HG03097 (cell line): ENCODE measurements at regions not wholly inside any gene's neighbourhood (a gene's known extent, or its start where the extent isn't known, plus 50 kb on each side); places are given as distances from the start of the nearest gene placed in this dataset.
"Not testable (repeated sequence)": the region's sequence is repeated elsewhere in the genome, so short reads cannot be mapped to it uniquely, and the experiment has no call there.

Experiments used
- ATAC-seq: cut with Tn5 transposase; IDR thresholded peaks from one replicate; pipeline ENCODE4 v1.9.1; 2021; ENCODE audit not compliant: unreplicated experiment, low FRiP score

DNA sequence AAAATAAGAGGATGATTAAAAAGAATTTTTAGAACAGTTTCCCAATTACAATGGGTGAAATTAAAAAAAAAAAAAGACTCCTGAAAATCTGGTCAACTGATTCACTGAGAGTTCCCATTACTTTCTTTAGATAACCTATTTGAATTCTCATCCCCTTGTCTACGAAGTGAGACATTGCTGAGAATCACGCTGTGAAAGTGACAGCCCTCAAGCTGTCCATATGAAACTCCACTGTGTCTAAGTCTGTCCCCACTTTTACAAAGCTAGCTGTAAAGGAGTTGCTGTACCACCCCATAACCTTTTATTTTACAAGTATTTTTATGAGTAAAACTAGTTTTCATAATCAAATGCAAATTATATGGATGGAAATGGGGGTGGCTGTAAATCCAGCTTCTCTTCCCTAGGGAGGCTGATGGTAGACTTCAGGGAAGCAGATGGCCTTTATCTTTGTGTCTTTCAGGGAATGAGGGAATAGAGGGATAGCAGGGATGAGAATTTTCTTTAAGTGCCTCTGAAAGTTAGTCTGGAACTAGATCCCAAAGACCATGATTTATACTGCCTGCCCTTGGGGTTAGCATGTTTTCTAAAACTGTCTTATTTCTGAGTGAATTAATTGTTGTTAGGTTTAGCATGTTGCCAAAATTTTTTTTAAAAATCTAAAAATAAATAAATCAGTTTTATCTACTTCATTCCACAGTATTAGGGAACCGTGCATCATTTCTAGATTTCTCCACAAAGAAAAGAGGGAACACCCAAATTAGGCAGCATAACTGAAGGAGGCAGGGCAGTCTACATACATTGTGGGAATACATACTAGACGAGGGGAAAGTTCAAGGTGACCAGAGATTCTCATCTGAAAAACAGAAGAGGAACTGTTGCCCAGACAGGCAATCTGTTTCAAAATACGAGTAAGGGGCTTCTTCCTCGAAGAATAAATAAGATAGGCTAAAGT, 1219.1 kb downstream of the UQCRFS1 start:
- no peak for ATAC-seq

GRCh38 chr19:27986299-27986698, 1226.7 kb downstream of the UQCRFS1 start:
- ATAC-seq: no peak

DNA sequence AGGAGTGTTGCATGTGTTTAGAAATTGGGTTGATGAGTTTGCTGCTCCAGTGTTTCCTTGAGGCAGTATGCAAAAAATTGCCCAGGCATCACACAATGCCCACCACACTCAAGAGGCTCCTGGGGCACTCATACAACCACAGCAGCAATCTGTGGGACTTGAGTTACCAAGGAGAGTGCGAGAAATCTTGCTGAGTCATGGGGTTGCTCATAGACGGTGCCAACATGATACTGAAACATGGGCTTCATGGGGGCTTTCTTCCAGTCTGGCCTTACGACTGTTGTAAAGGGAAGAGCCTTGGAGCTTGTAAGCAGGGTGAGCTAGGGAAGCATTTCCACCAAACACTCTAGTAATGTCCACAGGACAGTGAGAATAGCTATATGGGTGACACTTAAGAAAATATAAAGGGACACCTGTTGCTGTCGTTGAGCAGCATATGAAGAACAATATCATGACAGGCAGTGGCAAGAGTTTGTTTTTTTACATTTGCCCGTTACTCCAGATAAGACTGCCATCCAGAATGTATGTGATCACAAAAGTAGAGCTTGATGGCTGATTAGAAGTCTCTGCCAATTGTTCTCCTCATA, 1237.4 kb downstream of the UQCRFS1 start:
- no peak for ATAC-seq

DNA sequence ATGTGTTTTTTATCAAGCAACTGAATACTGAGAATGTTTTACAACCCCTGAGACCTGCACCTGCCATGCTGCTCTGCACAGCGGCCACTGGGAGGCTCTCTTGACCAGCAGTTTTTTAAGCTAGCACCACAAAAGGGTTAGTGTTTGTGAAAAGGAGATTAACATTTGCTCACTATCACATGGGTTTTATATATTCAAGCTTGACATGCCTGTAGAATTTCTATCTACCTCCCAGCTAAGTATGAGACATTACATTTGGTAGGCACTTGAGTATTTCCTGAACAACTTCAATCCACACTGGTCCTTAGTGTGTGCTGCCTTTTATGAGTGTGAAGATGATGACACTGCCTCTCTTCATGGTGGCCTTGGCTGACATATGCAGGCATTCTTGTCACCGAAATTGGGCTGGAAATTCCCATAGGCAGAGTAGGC, 1238.9 kb downstream of the UQCRFS1 start:
- no peak for ATAC-seq

- no peak for ATAC-seq
These were observed 1240.5 kb downstream of the UQCRFS1 start for GRCh38 chr19:27972291-27973040.

GRCh38 chr19:27971869-27972268, 1241.1 kb downstream of the UQCRFS1 start:
- ATAC-seq: no peak

GRCh38 chr19:27971071-27971470, 1241.9 kb downstream of the UQCRFS1 start:
- ATAC-seq: no peak

DNA sequence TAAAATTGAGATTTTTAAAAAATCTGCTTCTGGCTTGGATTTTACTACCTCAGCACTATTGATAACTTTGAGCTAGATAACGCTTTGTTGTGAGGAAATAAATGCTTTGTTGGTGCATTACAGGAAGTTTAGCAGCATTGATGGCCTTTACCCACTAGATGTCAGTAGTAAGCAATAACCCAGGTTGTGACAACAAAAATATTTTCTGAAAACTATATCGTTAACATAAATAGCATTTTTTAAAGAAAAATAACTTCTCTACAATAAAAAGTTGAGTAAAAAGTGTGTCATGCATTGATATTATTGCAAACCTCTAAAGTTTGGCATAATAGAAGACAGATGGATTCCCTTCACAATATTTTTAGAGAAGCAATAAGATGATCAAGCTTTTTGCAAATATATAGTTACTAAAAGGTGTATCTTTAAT, 1246.5 kb downstream of the UQCRFS1 start:
- no peak for ATAC-seq

DNA sequence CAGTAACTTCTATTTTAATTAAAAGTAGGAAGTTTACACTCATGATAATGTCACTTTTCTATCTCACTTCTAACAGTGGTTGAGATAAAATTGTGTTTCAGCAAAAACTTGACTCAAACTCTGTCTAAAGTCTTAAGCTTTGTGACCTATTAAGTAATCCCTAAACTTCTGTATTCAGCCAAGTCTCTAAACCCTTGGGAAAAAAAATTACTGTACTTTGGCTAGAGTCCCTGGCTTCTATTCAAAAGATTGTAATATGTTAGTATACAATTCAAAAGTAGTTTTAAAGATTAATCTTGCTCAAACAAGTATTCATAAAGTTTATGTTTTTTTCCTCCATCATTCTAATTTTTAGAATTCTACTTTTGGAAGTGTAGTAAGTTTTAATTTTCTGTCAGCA, 1248.8 kb downstream of the UQCRFS1 start:
- no peak for ATAC-seq

GRCh38 chr19:27962264-27962663, 1250.7 kb downstream of the UQCRFS1 start:
- ATAC-seq: no peak

- ATAC-seq: no peak
These were observed 1257.2 kb downstream of the UQCRFS1 start for GRCh38 chr19:27955485-27956480.

GRCh38 chr19:27942607-27943006, 1270.3 kb downstream of the UQCRFS1 start:
- not testable (repeated sequence) for ATAC-seq

- no peak for ATAC-seq
These were observed 1276.8 kb downstream of the UQCRFS1 start for GRCh38 chr19:27936139-27936538.

DNA sequence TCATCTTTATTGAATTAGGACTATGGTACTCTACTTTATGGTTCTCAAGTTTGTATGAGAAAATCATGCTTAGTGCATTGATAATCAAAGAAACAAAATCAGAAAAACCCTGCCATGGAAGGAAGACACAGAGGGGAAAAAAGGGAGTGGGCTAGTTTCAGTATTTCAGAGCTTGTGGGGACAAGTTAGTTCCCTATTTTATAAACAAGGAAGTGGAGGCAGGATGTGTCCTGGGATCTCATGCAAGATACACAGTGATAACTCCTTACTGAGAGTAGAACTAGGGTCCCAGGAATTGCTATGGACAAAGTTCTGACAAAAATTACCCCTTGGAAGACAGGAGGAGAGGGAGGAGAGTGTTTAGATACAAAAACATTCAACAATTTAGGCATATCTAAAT, 1277.3 kb downstream of the UQCRFS1 start:
- no peak for ATAC-seq

DNA sequence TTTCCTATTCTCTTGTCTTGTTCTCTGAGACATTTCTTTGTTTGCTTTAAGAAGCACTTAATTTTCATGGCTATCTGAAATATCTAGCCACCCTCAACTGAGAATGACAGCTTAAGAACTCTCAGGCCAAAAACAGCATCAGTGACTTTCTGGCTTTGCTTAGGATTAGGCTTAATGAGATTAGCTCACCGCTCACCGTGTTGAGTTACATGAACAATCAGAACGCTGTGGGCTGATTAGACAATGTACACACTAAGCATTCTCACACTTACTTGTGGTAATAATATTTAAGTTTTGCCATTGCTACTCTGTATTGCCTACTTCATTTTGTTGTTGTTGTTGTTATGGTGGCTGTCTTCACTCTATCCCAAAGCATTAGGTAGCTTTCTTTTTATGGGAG, 1283.6 kb downstream of the UQCRFS1 start:
- no peak for ATAC-seq

DNA sequence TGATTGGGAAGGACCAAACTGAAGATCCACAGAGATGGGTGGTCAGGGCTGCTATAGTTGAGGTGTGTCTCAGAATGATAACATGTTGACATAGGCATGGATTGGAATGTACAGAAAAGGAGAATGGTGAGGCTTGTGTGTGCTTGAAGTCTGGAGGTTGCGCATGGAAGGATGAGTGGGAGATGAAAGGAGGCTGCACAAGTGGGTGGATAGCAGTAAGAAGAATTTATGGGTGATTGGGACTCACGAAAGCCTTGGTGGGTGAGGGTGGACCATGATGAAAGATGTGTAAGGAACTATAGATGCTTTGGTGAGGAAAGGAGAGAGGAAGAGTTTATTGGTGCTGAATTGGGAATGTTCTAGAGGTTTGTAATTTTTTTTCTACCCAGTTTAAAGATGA, 1287.7 kb downstream of the UQCRFS1 start:
- ATAC-seq: no peak

DNA sequence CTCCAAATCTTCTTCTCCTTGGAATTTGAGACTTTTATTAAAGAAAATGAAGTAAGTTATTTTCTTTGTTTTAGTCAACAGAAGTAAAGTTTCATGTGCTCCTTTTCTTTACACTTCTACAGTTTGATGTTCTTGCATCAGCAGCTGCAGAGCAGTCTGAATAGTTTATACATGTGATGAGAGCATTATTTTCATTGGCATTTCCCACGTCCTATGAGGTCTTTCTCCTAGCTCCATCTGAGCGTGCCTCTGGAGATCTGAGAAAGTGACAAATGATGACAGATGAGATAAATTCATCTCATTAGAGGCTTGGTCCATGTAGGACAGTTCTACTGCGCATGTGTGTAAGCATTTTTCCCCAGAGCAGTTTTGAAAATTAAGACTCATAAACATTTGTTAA, 1290.0 kb downstream of the UQCRFS1 start:
- ATAC-seq: no peak

DNA sequence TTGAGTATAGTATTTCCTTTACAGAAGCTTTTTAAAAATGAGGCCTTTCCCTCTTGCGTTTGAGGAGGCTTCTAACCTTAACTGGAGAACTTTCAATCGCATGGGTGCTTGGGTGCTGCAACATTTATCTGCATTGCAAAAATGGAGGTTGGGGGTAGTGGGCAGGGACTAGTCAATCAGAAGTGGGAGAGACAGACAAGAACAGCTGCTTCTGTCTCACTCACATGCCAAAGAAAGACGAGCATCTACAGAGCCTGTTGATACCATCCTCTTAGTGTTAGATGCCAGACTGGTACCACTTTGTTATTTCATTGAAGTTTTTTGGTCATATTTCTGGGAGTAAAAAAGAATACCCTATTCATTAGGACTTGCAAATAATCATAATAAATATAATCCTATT, 1292.2 kb downstream of the UQCRFS1 start:
- no peak for ATAC-seq

- ATAC-seq: no peak
These were observed 1294.1 kb downstream of the UQCRFS1 start for GRCh38 chr19:27918818-27919217.
